Left ventricle myocardium inferior (tissue), 1 donor: ENCODE measurements at regions not wholly inside any gene's neighbourhood (a gene's known extent, or its start where the extent isn't known, plus 50 kb on each side); places are given as distances from the start of the nearest gene placed in this dataset.

Source experiments
- DNase-seq: peaks from one replicate; pipeline ENCODE4 v3.0.0-alpha.2; 2020
- H3K27ac ChIP-seq: fragments of 200-600 bp; replicated peaks from 2 replicates; pipeline ENCODE4 v1.8.0; 2021
- H3K27me3 ChIP-seq: fragments of 200-600 bp; 2 replicates; pipeline ENCODE4 v1.8.0; 2021; ENCODE audit warnings: low read depth
- H3K36me3 ChIP-seq: fragments of 200-600 bp; 2 replicates; pipeline ENCODE4 v1.8.0; 2021
- H3K4me1 ChIP-seq: fragments of 200-600 bp; 2 replicates; pipeline ENCODE4 v1.8.0; 2021
- H3K4me3 ChIP-seq: fragments of 200-600 bp; 2 replicates; pipeline ENCODE4 v1.8.0; 2021; ENCODE audit warnings: mild to moderate bottlenecking, moderate library complexity
- H3K9me3 ChIP-seq: fragments of 200-600 bp; replicated peaks from 2 replicates; pipeline ENCODE4 v1.8.0; 2021
- intact Hi-C: fragments of 100-400 bp; cut with micrococcal nuclease; formaldehyde crosslinking; loops from one replicate; pipeline ENCODE4 v1.11.0; 2022
- TF ChIP-seq, protein P1 (sequence below): fragments of 200-600 bp; IDR thresholded peaks from 2 replicates; pipeline ENCODE4 v1.8.0; 2021; ENCODE audit warnings: antibody characterized with exemption, mild to moderate bottlenecking, borderline replicate concordance
- donor health status: DM: no; HTN: yes; CAD: no; lungs with severe emphysema.

GRCh38 chr13:18961383-18962117 lies 220.1 kb downstream of the TUBA3C start:
- H3K27ac ChIP-seq, result no peak overlapping the region
- H3K36me3 ChIP-seq, result no peaks in the 10 kb centered on the region
- H3K27me3 ChIP-seq, result peaks cover 32% of the 10 kb centered on the region
- peaks cover 28% of the 10 kb centered on the region for H3K9me3 ChIP-seq
- intact Hi-C loops, result no loop called here
- H3K4me3 ChIP-seq, result no peak overlapping the region
- TF ChIP-seq, protein P1, sequence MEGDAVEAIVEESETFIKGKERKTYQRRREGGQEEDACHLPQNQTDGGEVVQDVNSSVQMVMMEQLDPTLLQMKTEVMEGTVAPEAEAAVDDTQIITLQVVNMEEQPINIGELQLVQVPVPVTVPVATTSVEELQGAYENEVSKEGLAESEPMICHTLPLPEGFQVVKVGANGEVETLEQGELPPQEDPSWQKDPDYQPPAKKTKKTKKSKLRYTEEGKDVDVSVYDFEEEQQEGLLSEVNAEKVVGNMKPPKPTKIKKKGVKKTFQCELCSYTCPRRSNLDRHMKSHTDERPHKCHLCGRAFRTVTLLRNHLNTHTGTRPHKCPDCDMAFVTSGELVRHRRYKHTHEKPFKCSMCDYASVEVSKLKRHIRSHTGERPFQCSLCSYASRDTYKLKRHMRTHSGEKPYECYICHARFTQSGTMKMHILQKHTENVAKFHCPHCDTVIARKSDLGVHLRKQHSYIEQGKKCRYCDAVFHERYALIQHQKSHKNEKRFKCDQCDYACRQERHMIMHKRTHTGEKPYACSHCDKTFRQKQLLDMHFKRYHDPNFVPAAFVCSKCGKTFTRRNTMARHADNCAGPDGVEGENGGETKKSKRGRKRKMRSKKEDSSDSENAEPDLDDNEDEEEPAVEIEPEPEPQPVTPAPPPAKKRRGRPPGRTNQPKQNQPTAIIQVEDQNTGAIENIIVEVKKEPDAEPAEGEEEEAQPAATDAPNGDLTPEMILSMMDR, result no peak
- H3K4me1 ChIP-seq, result no peaks in the 10 kb centered on the region
- DNase-seq, result no peak

GRCh38 chr13:18960637-18961227 lies 220.9 kb downstream of the TUBA3C start:
- no peak overlapping the region for H3K27ac ChIP-seq
- TF ChIP-seq, protein P1, result no peak
- H3K27me3 ChIP-seq, result peaks cover 32% of the 10 kb centered on the region
- DNase-seq, result no peak
- no peaks in the 10 kb centered on the region for H3K36me3 ChIP-seq
- H3K4me3 ChIP-seq, result no peak overlapping the region
- intact Hi-C loops, result no loop called here
- H3K4me1 ChIP-seq, result no peaks in the 10 kb centered on the region
- peaks cover 28% of the 10 kb centered on the region for H3K9me3 ChIP-seq

- no peaks in the 10 kb centered on the region for H3K4me1 ChIP-seq
- DNase-seq, result no peak
- TF ChIP-seq, protein P1, result no peak
These were observed 221.6 kb downstream of the TUBA3C start for GRCh38 chr13:18959996-18960395.

GRCh38 chr13:18959229-18959628 lies 222.4 kb downstream of the TUBA3C start:
- intact Hi-C loops, result no loop called here
- H3K4me1 ChIP-seq, result no peaks in the 10 kb centered on the region
- H3K36me3 ChIP-seq, result no peaks in the 10 kb centered on the region
- peaks cover 23% of the 10 kb centered on the region for H3K27me3 ChIP-seq
- TF ChIP-seq, protein P1, result no peak
- H3K9me3 ChIP-seq, result peaks cover 28% of the 10 kb centered on the region
- DNase-seq, result no peak
- H3K27ac ChIP-seq, result no peak overlapping the region
- H3K4me3 ChIP-seq, result no peak overlapping the region

More at GRCh38 chr13:18959996-18960395, 221.6 kb downstream of the TUBA3C start:
- intact Hi-C loops, result no loop called here
- Histone ChIP-seq H3K4me3 (no peak overlapping the region), H3K36me3 (no peaks in the 10 kb centered on the region), H3K27ac (no peak overlapping the region), H3K27me3 (peaks cover 25% of the 10 kb centered on the region), H3K9me3 (peaks cover 28% of the 10 kb centered on the region)

- no peak for DNase-seq
- H3K27me3 ChIP-seq, result peaks cover 19% of the 10 kb centered on the region
- H3K4me1 ChIP-seq, result no peaks in the 10 kb centered on the region
- H3K36me3 ChIP-seq, result no peaks in the 10 kb centered on the region
- peaks cover 28% of the 10 kb centered on the region for H3K9me3 ChIP-seq
- intact Hi-C loops, result no loop called here
- TF ChIP-seq, protein P1, result no peak
- no peak overlapping the region for H3K4me3 ChIP-seq
- no peak overlapping the region for H3K27ac ChIP-seq
These were observed 225.0 kb downstream of the TUBA3C start for GRCh38 chr13:18956473-18957078.
